ENCODE measurements at regions not wholly inside any gene's neighbourhood (a gene's known extent, or its start where the extent isn't known, plus 50 kb on each side); places are given as distances from the start of the nearest gene placed in this dataset.

DNA sequence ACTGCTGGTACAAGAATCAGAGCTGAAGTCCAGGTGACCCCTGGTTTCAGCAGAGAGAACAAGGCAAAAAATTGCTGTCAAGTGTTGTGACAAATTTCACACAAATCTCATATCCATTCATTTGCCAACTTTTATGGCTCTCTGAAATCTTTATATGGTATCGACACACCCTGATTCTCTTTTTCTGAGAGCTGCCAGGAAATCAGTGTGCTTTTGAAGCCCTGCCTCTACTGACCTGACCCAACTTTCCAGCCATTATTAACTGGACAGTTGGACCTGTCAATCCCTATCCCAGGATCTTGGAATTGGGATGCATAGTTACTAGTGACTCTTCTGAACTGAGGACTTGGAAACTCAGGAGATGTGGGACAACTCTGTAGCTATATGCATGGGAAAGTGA is 288.2 kb upstream of the GADL1 start:
- TF ChIP-seq CTCF (IDR thresholded peaks at IDR 0.05) (no peak), POLR2A (IDR thresholded peaks at IDR 0.05) (no peak), EP300 (IDR thresholded peaks at IDR 0.05) (no peak)
